ENCODE measurements at regions not wholly inside any gene's neighbourhood (a gene's known extent, or its start where the extent isn't known, plus 50 kb on each side); places are given as distances from the start of the nearest gene placed in this dataset.

DNA sequence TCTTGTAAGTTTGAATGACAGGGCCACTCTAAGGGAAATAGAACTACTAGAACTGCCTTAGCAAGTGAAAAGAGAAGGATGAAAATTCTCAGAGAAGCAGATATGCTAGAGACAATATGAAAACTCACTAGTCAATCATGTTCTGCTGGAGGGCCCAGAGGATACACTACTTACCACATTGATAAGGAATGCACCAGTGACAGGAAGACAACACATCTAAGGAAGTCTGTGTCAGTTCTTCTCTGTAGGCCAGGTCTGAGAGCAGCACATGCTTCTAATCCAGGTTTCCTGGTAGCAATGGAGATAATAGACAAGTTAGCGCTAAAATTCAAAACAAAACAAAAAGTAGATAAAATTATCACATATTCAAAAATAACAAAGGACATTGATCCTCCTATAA, 235.2 kb upstream of the AKR1E2 start:
- H3K27ac ChIP-seq (ENCODE audit: low read length in 2 of 2) = no peak overlapping the region
- intact Hi-C loops (cut with micrococcal nuclease) = no loop called here
- DNase-seq = no peak
- no peaks in the 10 kb centered on the region for H3K4me1 Mint-ChIP-seq
- ChIA-PET CTCF (no interaction called here), POLR2A (no interaction called here)
- H3K4me2 ChIP-seq (replicated peaks; ENCODE audit: low read depth, low read length, poor library complexity, severe bottlenecking) = no peak overlapping the region
- H3K9me3 Mint-ChIP-seq (ENCODE audit: insufficient read depth) = no peaks in the 10 kb centered on the region
- H3K27ac Mint-ChIP-seq = no peak overlapping the region
- no peaks in the 10 kb centered on the region for H3K9me3 ChIP-seq (ENCODE audit: control extremely low read depth in 1 of 3, control insufficient read depth in 2 of 3, insufficient read depth in 1 of 3, low read length in 2 of 3)
- H2AFZ ChIP-seq (ENCODE audit: insufficient read depth, low read depth, low read length, poor library complexity, severe bottlenecking) = no peak overlapping the region
- H3K4me3 Mint-ChIP-seq = no peak overlapping the region
- H3K9ac ChIP-seq (ENCODE audit: low read length) = no peak overlapping the region
- H4K20me1 ChIP-seq (ENCODE audit: control insufficient read depth, insufficient read depth, low read length, poor library complexity, severe bottlenecking) = no peaks in the 10 kb centered on the region
- no peak for TF ChIP-seq EZH2 (IDR thresholded peaks at IDR 0.05; ENCODE audit: borderline replicate concordance, insufficient read depth, low read depth, low read length, poor library complexity, severe bottlenecking)
- TF ChIP-seq, protein P1, sequence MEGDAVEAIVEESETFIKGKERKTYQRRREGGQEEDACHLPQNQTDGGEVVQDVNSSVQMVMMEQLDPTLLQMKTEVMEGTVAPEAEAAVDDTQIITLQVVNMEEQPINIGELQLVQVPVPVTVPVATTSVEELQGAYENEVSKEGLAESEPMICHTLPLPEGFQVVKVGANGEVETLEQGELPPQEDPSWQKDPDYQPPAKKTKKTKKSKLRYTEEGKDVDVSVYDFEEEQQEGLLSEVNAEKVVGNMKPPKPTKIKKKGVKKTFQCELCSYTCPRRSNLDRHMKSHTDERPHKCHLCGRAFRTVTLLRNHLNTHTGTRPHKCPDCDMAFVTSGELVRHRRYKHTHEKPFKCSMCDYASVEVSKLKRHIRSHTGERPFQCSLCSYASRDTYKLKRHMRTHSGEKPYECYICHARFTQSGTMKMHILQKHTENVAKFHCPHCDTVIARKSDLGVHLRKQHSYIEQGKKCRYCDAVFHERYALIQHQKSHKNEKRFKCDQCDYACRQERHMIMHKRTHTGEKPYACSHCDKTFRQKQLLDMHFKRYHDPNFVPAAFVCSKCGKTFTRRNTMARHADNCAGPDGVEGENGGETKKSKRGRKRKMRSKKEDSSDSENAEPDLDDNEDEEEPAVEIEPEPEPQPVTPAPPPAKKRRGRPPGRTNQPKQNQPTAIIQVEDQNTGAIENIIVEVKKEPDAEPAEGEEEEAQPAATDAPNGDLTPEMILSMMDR (IDR thresholded peaks at IDR 0.05) = no peak
- no peaks in the 10 kb centered on the region for H3K27me3 ChIP-seq (replicated peaks in 1 of 4; ENCODE audit: control extremely low read depth in 1 of 4, control insufficient read depth in 3 of 4, insufficient read depth in 4 of 4, low read length in 3 of 4)
- no peak for ATAC-seq (ENCODE audit: low read depth)
- H3K36me3 ChIP-seq (replicated peaks in 1 of 2; ENCODE audit: control extremely low read depth in 1 of 2, control insufficient read depth in 1 of 2, extremely low read depth in 1 of 2, insufficient read depth in 2 of 2, low read length in 1 of 2) = no peaks in the 10 kb centered on the region
- no peaks in the 10 kb centered on the region for H3K27me3 Mint-ChIP-seq
- WGBS (ENCODE audit: insufficient coverage) = no CpG with 5 or more reads among the region's 1 CpG
- H3K4me1 ChIP-seq (ENCODE audit: control insufficient read depth in 2 of 2, insufficient read depth in 2 of 2, low read length in 2 of 2) = no peaks in the 10 kb centered on the region
- H3K4me3 ChIP-seq (ENCODE audit: control extremely low read depth in 1 of 5, extremely low read depth in 1 of 5, insufficient read depth in 1 of 5, low read depth in 2 of 5, low read length in 4 of 5) = no peak overlapping the region
- no peaks in the 10 kb centered on the region for H3K79me2 ChIP-seq (ENCODE audit: control insufficient read depth, insufficient read depth, low read length)

DNA sequence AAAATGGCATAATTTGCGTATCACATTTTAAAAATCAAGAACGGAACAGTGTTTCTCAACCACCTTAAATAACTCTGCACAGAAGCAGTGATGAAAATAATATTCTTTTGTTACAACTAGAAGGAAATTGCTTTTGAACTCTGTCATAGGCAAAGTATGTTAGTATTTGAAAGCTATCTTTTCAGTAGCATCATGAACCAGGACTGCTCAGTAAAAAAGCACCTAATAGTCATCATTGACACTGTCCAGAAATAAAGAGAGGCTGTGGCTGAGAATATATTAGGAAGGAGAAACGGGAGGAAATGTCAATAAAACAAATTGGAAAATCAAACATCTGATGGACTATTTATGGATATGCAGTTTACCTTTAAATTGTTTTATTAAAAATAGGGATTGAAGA, 237.2 kb upstream of the AKR1E2 start:
- H3K27ac ChIP-seq (ENCODE audit: low read length in 2 of 2) = no peak overlapping the region
- Mint-ChIP-seq H3K4me1 (no peaks in the 10 kb centered on the region), H3K4me3 (no peak overlapping the region), H3K27me3 (no peaks in the 10 kb centered on the region), H3K27ac (no peak overlapping the region), H3K9me3 (ENCODE audit: insufficient read depth) (no peaks in the 10 kb centered on the region)
- H3K4me2 ChIP-seq (replicated peaks; ENCODE audit: low read depth, low read length, poor library complexity, severe bottlenecking) = no peak overlapping the region
- H3K4me3 ChIP-seq (ENCODE audit: control extremely low read depth in 1 of 5, extremely low read depth in 1 of 5, insufficient read depth in 1 of 5, low read depth in 2 of 5, low read length in 4 of 5) = no peak overlapping the region
- intact Hi-C loops (cut with micrococcal nuclease) = no loop called here
- no peaks in the 10 kb centered on the region for H3K79me2 ChIP-seq (ENCODE audit: control insufficient read depth, insufficient read depth, low read length)
- H3K9me3 ChIP-seq (ENCODE audit: control extremely low read depth in 1 of 3, control insufficient read depth in 2 of 3, insufficient read depth in 1 of 3, low read length in 2 of 3) = no peaks in the 10 kb centered on the region
- no peaks in the 10 kb centered on the region for H4K20me1 ChIP-seq (ENCODE audit: control insufficient read depth, insufficient read depth, low read length, poor library complexity, severe bottlenecking)
- WGBS (ENCODE audit: insufficient coverage) = no CpG with 5 or more reads among the region's 3 CpGs
- H3K9ac ChIP-seq (ENCODE audit: low read length) = no peak overlapping the region
- POLR2A ChIA-PET = no interaction called here
- H3K4me1 ChIP-seq (ENCODE audit: control insufficient read depth in 2 of 2, insufficient read depth in 2 of 2, low read length in 2 of 2) = no peaks in the 10 kb centered on the region
- CTCF ChIA-PET = interaction anchor here (0.7 kb wide), 1 partner anchor 102 kb away, joined by 3 read pairs; no protein-coding TSS in a partner anchor
- DNase-seq (no peak), ATAC-seq (ENCODE audit: low read depth) (no peak)
- no peaks in the 10 kb centered on the region for H3K36me3 ChIP-seq (replicated peaks in 1 of 2; ENCODE audit: control extremely low read depth in 1 of 2, control insufficient read depth in 1 of 2, extremely low read depth in 1 of 2, insufficient read depth in 2 of 2, low read length in 1 of 2)
- H2AFZ ChIP-seq (ENCODE audit: insufficient read depth, low read depth, low read length, poor library complexity, severe bottlenecking) = no peak overlapping the region
- TF ChIP-seq, protein P1 (IDR thresholded peaks at IDR 0.05) = no peak
- no peak for TF ChIP-seq EZH2 (IDR thresholded peaks at IDR 0.05; ENCODE audit: borderline replicate concordance, insufficient read depth, low read depth, low read length, poor library complexity, severe bottlenecking)
- H3K27me3 ChIP-seq (replicated peaks in 1 of 4; ENCODE audit: control extremely low read depth in 1 of 4, control insufficient read depth in 3 of 4, insufficient read depth in 4 of 4, low read length in 3 of 4) = no peaks in the 10 kb centered on the region

Measured in B cell (primary cell).